GM10248 (cell line): ENCODE measurements at regions not wholly inside any gene's neighbourhood (a gene's known extent, or its start where the extent isn't known, plus 50 kb on each side); places are given as distances from the start of the nearest gene placed in this dataset.

Experiments used
- CTCF ChIA-PET: fragments of 300-600 bp; sonication (Branson Sonifier 250); formaldehyde crosslinking; extraction: SDS; loops from one replicate; lab custom pipeline; 2021; ENCODE audit warnings: antibody characterized with exemption; lab: Yijun Ruan, JAX
- POLR2A ChIA-PET: fragments of 350-650 bp; sonication (Branson Sonifier 250); formaldehyde crosslinking; extraction: SDS; loops from one replicate; lab custom pipeline; 2020; ENCODE audit warnings: antibody characterized with exemption; lab: Yijun Ruan, JAX
- DNase-seq: peaks from one replicate; pipeline ENCODE4 v3.0.0; 2012; ENCODE audit errors: extremely low spot score
- TF ChIP-seq, protein P1 (sequence below): IDR thresholded peaks from 2 replicates; pipeline ENCODE4 v1.5.1; 2012; ENCODE audit warnings: mild to moderate bottlenecking, low read depth; ENCODE audit errors: extremely low read depth, missing control alignments, control extremely low read depth

DNA sequence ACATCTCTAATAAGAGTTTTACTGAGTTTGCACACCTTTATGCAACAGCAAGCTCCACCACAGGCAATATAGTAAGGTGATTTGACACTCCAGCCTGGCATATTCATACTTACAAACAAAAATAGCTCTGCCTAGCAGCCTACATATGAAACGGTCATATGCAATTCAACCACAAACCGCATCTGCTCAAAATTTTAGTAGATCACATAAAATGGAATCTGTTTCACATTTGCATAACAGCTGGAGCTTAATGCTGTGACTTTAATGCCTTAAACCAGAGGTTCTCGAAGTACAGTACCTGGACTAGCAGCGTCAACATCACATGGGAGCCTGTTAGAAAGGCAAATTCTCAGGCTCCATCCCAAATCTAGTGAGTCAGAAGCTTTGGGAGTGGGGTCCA, 578.4 kb downstream of the CDH11 start:
- ChIA-PET CTCF (interaction anchor here (1.7 kb wide), 1 partner anchor 25 kb away, joined by 4 read pairs; no protein-coding TSS in a partner anchor), POLR2A (no interaction called here)
- TF ChIP-seq, protein P1, sequence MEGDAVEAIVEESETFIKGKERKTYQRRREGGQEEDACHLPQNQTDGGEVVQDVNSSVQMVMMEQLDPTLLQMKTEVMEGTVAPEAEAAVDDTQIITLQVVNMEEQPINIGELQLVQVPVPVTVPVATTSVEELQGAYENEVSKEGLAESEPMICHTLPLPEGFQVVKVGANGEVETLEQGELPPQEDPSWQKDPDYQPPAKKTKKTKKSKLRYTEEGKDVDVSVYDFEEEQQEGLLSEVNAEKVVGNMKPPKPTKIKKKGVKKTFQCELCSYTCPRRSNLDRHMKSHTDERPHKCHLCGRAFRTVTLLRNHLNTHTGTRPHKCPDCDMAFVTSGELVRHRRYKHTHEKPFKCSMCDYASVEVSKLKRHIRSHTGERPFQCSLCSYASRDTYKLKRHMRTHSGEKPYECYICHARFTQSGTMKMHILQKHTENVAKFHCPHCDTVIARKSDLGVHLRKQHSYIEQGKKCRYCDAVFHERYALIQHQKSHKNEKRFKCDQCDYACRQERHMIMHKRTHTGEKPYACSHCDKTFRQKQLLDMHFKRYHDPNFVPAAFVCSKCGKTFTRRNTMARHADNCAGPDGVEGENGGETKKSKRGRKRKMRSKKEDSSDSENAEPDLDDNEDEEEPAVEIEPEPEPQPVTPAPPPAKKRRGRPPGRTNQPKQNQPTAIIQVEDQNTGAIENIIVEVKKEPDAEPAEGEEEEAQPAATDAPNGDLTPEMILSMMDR, result no peak
- DNase-seq, result no peak

- no peak for DNase-seq
- TF ChIP-seq, protein P1, result no peak
- CTCF ChIA-PET, result no interaction called here
- POLR2A ChIA-PET, result no interaction called here
Observed at GRCh38 chr16:64543031-64543430, 578.8 kb downstream of the CDH11 start.

DNA sequence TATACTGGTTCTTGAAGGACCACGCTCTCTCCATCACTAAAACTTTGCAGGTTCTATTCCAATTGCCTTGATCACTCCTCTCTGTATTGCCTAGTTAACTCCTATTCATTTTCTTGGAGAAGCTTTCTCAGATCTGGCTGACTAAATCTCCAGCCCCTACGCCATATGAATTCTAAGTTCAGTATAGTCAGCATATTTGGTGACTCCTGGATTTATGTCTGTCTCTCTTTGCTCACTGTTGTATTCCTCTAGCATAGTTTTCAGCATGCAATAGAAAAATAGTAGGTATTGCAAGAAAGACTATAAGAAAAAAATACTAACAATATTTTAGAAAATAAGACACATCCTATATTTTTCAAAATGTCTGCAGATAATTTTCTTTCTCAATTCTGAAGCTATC, 579.7 kb downstream of the CDH11 start:
- ChIA-PET CTCF (no interaction called here), POLR2A (no interaction called here)
- DNase-seq, result no peak
- TF ChIP-seq, protein P1, result no peak

DNA sequence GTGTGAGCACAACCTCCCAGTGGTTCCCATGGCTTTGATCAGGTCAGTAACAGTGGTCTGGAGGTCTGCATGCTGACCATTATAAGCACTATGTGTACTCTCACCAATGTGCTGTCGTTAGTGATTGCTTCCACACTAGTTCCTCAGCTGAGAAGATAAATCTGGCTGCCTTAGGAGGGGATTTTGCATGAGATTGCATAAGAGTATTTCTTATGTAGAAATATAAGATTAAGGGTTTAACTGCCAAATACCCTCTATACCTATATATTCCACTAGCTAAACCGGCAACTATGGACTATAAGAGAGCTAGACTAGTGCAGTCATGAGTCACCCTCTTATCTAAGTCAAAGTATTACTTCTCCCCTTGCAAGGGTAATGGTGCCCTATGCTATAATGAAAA, 580.2 kb downstream of the CDH11 start:
- TF ChIP-seq, protein P1, result no peak
- POLR2A ChIA-PET, result no interaction called here
- no peak for DNase-seq
- CTCF ChIA-PET, result no interaction called here

DNA sequence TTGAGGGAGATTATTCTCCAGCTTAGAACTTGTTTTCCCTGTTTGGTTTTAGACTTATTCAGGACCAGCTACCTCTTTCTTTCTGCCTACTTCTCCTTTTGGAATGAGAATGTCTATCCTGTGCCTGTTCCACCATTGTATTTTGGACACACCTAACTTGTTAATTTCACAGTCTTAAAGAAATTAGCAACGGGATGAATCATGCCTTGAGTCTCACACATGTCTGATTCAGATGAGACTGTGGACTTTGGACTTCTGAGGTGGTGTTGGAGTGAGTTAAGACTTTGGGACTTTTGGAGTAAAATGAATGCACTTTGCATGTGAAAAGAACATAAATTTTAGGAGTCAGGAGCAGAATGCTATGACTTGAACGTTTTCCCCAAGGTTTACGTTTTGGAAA, 581.4 kb downstream of the CDH11 start:
- CTCF ChIA-PET, result no interaction called here
- DNase-seq, result no peak
- POLR2A ChIA-PET, result no interaction called here
- TF ChIP-seq, protein P1, result no peak

DNA sequence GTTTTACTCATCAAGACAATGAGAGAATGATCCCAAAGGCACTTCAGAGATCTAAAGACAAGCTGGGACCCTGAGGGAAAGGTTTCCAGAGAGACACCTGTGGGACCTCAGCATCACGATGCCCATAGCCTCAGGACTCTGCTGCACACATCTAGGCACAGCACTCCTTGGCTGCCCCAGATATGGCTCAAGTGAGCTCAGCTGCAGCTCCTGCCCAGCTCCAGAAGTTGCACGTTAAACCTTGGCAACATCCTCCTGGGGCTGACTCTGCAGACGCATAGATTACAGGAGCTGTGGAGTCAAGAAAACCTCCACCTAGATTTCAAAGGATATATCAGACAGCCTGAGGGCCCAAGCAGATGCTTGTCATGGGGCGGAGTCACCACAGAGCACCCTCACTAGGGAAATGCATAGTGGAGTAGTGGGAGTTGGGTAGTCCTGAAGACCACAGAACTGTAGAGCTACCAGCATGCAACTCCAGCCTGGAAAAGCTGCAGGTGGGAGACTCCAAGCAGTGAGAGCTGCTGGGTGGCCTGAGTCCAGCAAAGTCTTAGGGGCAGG, 582.0 kb downstream of the CDH11 start:
- CTCF ChIA-PET, result no interaction called here
- DNase-seq, result no peak
- POLR2A ChIA-PET, result no interaction called here
- TF ChIP-seq, protein P1, result no peak
